ENCODE measurements at regions not wholly inside any gene's neighbourhood (a gene's known extent, or its start where the extent isn't known, plus 50 kb on each side); places are given as distances from the start of the nearest gene placed in this dataset.

DNA sequence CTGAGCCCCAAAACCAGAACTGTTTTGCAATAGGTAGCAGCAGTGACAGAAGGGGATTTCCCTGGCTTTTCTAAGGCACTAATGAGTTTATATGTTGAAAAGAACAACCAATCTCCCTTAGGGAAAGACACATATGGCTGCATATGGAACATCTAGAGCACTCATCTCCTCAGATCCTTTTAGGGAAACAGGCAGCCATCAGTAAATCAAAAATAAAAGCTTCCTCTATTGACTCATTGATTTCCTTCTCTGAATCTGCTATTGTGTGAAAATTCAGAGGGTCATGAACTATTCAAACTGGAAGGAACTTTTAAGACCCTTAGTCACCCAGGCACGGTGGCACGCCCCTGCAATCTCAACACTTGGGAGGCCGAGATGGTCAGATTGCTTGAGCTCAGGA, 110.9 kb upstream of the NANOS1 start:
- no peak overlapping the region for H3K4me3 ChIP-seq
- H3K27ac ChIP-seq, result no peak overlapping the region
- DNase-seq (ENCODE audit: low spot score), result no peak
- TF ChIP-seq CTCF (IDR thresholded peaks at IDR 0.05), result no peak

DNA sequence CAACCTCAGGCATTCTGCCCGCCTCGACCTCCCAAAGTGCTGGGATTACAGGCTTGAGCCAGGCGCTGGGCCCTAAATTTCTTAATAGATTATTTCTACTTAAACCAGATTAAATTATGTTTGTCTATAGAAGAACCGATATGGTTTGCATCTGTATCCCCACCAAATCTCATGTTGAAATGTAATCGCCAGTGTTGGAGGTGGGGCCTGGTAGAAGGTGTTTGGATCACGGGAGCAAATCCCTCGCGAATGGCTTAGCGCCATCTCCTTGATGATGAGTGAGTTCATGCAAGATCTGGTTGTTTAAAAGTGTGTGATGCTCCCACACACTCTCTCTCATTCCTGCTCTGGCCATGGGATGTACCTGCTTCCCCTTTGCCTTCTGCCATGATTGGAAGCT, 109.3 kb upstream of the NANOS1 start:
- Histone ChIP-seq H3K27ac (no peak overlapping the region), H3K4me3 (no peak overlapping the region)
- no peak for TF ChIP-seq CTCF (IDR thresholded peaks at IDR 0.05)
- DNase-seq (ENCODE audit: low spot score), result no peak

GRCh38 chr10:118922226-118922625, 107.3 kb upstream of the NANOS1 start:
- H3K27ac ChIP-seq, result no peak overlapping the region
- no peak for TF ChIP-seq CTCF (IDR thresholded peaks at IDR 0.05)
- H3K4me3 ChIP-seq, result no peak overlapping the region
- DNase-seq (ENCODE audit: low spot score), result no peak

- no peak overlapping the region for H3K4me3 ChIP-seq
- TF ChIP-seq CTCF (IDR thresholded peaks at IDR 0.05), result no peak
- DNase-seq (ENCODE audit: low spot score), result no peak
These were observed 106.5 kb upstream of the NANOS1 start for GRCh38 chr10:118922972-118923371.

DNA sequence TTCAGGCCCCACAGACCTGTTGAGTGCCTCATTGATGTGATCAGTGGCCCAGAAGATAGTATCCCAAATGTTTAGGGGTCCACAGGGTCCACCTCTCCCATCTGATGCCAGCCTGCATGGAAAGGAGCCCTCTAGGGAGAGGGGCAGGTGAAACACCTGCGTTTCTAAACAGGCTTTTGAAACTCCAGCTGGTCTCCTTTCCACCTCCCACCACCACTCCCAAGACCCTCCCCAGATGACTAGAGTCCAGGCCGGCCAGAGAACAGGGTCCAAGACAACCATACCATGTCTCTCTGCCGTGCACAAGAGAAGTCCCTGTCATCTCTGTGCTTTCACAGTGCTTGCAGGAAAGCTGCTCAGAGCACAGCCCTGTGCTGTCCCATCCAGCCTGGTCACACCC, 105.0 kb upstream of the NANOS1 start:
- TF ChIP-seq CTCF (IDR thresholded peaks at IDR 0.05), result no peak
- DNase-seq (ENCODE audit: low spot score), result no peak
- Histone ChIP-seq H3K27ac (no peak overlapping the region), H3K4me3 (no peak overlapping the region)

More at GRCh38 chr10:118922972-118923371, 106.5 kb upstream of the NANOS1 start:
- H3K27ac ChIP-seq, result no peak overlapping the region

- DNase-seq (ENCODE audit: low spot score), result no peak
- Histone ChIP-seq H3K27ac (no peak overlapping the region), H3K4me3 (no peak overlapping the region)
- TF ChIP-seq CTCF (IDR thresholded peaks at IDR 0.05), result no peak
These were observed 104.0 kb upstream of the NANOS1 start for GRCh38 chr10:118925404-118926071.

GRCh38 chr10:118926072-118926417, 103.5 kb upstream of the NANOS1 start:
- Histone ChIP-seq H3K4me3 (no peak overlapping the region), H3K27ac (no peak overlapping the region)
- no peak for TF ChIP-seq CTCF (IDR thresholded peaks at IDR 0.05)
- DNase-seq (ENCODE audit: low spot score), result no peak
